ENCODE measurements at regions not wholly inside any gene's neighbourhood (a gene's known extent, or its start where the extent isn't known, plus 50 kb on each side); places are given as distances from the start of the nearest gene placed in this dataset.

DNA sequence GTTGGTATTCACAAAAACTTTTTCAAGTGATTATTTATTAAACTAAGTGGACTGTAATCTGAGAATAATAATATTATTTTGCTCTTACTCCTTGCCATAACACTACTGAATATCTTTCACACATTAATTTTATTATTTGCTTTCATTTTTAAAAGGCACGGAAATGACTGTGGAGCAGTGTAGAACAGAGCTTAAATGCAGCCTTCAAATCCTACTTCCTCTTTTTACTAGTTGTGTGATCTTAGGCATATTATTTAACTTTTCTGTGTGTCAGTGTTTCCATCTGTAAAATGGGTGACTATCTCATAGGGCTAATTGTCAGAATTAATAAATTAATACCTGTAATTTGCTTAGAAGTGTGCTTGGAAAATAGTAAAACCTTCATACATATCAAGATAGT lies 55.5 kb upstream of the SLC8A1 start:
- no peak for DNase-seq (ENCODE audit: low read depth in 2 of 2)

DNA sequence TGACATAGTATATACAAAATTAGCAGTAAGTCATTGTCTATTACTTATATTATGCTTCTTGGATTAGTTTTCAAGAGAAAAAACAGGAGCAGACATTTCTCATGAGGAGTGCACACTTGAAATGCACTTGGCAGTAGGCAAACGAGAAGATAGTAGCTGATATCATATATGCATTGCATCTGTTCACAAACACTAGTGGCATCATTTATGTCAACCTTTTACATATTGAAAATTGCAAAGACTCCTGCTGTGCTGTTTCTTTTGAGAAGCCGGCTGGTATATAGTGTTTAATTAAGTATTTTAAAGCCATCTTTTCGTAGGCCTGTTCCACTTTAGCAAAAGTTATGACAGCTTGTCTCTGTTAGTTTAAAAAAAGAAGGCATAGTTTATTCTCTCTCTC lies 58.4 kb upstream of the SLC8A1 start:
- DNase-seq (ENCODE audit: low read depth in 2 of 2): no peak

DNA sequence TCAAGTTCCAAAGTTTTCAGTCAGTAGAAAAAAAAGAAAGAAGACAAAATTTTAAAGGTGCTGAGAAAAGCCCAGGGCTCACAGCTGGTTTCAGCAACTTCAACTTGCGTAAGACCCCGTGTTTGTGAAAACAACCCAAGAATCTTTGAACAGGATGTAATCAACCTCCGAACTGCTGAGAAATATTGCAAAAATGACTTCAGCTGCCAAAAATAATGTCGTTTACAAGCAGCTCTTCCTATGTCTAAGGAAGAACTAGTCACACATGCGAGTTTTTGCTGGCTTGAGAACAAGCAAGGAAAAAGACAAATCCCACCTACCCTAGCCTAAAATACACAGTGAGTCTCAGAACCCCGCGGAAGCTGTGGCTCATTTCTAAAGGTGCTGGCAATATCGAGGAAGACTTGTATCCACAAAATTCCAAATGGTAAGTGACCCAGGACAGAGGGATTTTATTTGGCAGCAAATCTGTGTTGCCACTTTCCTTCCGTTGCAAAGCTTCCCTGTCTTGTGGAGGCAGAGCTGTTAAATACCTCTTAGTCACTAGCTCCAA lies 59.8 kb upstream of the SLC8A1 start:
- no peak for DNase-seq (ENCODE audit: low read depth in 2 of 2)

DNA sequence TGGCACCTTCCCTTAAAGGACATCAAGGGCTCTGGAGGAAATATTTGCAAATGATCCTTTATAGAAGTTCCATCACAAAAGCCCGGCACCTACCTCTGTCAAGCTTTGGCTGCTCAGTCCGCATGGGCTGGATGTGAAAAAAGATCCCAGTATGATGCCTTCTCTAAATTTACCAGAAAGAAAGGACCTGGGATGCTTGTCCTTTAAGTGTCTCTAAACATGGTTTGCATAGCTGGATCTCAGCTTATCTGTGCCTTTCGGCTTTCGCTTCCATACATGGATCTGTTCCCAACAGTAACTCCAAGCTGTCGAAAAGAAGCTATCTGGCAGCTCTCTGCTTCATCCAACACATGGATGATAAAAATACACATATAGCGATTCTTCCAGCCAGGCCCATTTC lies 60.4 kb upstream of the SLC8A1 start:
- DNase-seq (ENCODE audit: low read depth in 2 of 2): no peak

DNA sequence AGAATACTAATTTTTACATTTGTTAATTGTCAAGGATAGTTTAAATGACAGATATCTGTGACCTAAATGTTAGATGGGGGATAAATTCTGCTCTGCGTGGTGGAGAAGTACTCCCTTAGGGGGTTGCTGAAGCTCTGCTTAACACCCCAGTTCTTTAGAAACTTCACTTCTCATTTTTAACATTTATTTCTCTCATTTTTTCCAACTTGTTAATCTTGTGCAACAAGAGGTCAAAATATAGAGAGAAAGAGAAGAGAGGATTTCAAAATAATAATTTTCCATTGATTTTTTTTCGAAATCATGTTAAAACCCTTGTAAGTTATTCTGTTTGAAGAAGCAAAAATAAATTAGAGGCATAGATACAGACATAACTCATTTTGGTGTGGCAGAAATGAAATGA lies 61.3 kb upstream of the SLC8A1 start:
- no peak for DNase-seq (ENCODE audit: low read depth in 2 of 2)

DNA sequence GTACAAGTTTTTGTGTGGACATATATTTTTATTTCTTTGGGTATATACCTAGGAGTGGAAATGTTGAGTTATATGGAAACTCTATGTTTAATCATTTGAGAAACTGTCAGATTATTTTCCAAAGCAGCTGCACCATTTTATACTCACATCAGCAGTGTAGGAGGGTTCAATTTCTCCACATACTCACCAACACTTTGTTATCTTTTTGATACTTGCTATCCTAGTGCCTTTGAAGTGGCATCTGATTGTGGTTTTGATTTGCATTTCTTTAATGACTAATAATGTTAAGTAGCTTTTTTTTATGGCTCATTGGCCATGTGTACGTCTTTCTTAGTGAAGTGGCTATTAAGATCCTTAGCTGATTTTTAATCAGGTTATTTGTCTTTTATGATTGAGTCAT lies 64.7 kb upstream of the SLC8A1 start:
- no peak for DNase-seq (ENCODE audit: low read depth in 2 of 2)

DNA sequence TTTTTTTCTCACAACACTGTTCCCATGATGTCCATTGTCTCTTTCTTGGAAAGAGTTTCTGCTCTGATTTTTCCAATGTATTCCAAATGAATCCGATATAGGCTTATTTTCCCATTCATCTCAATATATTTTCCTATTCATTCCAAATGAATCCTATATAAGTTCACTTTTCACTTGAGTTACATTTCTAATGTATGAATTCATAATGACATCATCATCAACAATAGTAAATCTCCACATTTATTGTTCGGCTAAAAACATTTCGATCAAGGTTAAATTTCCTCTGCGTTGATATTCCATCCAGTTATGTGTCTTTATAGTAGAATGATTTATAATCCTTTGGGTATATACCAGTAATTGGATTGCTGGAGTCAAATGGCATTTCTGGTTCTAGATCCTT lies 76.7 kb upstream of the SLC8A1 start:
- DNase-seq (ENCODE audit: low read depth in 2 of 2): no peak

DNA sequence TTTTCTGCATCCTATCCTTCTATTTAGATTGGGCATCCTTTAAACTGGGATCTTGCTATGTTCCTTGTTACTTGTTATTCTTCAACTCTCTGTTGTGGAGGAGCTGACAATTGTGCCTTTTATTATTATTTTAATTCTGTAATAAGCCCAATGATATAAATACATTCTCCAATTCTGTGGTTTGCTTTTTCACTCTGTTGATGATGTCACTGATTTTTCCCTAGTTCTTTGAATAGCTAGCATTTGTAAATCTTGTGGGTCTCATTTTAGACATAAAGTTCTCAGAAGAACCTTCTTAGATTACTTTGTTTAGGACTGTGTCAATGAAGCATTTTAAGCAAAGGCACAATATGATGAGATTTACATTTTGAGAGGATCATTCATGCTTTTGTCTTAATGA lies 79.5 kb upstream of the SLC8A1 start:
- DNase-seq (ENCODE audit: low read depth in 2 of 2): no peak

DNA sequence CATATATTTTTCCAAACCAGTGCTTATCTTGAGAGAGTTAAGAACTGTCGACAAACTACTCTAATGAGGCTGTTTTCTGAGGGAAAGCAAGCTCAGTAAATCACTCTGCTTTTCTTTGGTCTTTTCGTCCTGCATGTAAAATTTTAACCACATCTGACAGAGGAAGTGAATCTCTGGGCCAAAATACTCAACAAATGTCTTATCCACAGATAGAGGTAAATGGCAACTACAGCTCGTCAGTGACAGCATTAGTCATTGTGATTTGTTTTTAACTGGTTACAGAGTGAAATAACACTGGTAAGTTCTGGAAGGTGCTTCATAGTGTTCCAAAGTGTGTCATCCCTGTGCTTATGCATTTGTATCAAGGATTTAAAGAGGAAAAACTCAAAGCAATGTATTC lies 82.6 kb upstream of the SLC8A1 start:
- DNase-seq (ENCODE audit: low read depth in 2 of 2): no peak

DNA sequence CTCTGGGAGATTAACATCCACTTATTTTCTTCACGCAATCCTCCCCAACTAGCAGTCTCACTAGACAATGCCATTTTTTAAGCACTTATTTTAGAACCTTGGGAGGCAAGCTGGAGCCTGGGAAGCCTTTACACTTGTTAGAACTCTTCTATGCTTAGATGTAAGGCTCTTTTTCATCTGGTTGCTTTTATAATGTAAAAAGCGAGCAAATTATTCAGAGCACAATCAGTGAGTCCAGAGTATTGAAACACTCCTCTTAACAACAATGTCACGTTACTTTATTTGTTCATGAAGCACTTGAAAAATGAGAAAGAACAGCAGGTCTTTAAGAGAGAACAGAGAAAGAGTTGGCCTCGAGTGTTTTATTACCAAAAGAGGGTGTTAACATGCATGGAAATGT lies 84.1 kb upstream of the SLC8A1 start:
- DNase-seq (ENCODE audit: low read depth in 2 of 2): no peak

DNA sequence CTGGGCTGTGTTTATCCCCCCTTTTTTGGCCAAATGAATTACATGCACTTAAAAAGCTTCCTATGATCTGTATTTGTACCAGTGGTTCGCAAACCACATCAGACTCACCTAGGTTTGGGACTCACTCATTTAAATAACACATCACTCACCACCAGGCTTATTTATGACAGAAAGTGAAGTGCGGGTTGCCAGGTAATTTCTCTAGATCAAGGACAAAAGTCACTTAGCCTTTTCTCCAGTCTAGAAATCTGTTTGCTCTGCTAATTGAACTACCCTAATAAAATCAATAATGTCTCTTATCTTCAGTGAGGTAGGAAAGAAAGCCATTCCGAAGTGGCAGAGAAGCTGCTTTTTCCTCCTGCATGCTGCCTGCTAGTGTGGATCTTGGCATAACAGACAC lies 88.1 kb upstream of the SLC8A1 start:
- DNase-seq (ENCODE audit: low read depth in 2 of 2): no peak

DNA sequence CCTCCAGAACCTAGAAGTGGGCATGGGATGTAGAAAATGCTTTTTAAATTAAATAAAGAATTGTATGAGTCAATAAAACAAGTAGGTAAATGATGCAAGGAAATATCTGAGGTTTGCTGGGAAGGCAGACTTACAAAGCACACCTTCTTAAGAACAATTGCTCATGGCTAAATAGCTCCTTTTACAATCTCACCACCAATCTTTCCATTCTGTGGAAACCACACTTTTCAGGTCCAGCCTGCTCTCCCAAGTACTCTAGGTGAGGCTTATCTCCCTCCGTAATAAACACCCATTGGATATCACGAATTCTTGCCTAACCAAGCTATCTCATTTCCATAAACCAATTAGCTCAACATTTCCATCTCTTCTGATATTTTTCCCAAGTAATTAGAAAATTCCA lies 91.5 kb upstream of the SLC8A1 start:
- DNase-seq (ENCODE audit: low read depth in 2 of 2): no peak

DNA sequence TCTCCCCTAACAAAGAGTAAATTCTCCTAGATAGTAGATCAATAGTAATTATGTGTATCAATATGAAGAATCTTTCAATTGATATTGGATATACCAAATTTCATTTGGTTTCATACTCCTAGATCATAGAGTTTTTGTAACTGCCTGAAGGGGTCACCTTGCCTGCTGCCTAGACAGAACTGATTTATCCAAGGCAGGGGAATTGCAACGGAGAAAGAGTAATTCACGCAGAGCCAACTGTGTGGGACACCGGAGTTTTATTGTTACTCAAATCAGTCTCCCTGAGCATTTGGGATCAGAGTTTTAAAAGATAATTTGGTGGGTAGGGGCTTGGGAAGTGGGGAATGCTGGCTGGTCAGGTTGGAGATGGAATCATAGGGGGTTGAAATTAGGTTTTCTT lies 92.2 kb upstream of the SLC8A1 start:
- no peak for DNase-seq (ENCODE audit: low read depth in 2 of 2)

DNA sequence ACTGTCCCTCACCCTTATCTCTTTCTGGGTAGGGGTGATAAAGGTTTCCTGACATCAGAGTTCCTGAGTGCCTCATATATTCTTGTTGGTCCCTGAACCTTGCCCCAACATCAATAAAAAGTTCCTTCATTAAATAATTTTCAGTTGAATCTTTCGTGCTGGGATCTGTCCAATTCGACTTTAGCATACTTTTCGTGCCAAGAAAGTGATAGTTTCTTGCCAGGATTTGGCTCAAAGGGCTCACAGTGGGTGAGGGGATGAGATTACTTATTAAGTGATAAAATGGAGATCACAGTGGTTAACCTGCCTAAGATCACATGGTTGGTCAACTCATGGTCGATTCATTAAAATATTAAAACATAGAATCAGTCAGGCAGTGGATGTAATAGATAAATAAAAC lies 93.8 kb upstream of the SLC8A1 start:
- no peak for DNase-seq (ENCODE audit: low read depth in 2 of 2)

DNA sequence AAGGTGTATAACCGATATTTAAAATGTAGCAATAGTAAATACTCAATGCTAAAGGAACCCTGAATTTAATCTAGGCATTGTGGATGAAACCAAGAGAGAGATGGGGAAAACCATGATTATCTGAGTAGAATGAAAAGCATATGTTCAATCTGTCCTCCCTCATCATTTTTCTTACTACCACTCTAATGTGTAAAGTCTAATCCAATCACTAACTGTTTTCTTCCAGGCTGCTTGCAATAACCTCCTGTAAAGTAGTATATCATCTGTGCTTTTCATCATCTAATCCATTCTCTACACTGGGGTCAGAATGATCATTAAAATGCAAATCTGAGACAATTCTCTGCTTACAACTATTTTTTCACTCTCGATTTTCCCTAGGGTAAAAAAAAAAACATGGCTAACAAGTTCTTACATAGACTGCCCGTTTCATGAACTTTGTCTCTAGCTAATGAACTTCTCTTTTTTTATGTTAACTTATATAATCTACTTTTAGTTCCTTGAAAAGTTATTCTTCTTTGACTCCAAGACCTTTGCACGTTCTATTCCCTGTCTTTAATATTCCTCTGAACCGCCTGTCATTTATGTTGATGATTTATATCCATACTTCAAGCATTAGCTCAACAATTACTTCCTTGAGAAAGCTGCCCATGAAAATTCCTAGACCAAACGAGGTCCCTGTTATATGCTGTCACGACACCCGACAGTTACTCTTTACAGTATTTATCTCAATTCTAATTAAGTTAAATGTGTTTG lies 94.7 kb upstream of the SLC8A1 start:
- DNase-seq (ENCODE audit: low read depth in 2 of 2): no peak

DNA sequence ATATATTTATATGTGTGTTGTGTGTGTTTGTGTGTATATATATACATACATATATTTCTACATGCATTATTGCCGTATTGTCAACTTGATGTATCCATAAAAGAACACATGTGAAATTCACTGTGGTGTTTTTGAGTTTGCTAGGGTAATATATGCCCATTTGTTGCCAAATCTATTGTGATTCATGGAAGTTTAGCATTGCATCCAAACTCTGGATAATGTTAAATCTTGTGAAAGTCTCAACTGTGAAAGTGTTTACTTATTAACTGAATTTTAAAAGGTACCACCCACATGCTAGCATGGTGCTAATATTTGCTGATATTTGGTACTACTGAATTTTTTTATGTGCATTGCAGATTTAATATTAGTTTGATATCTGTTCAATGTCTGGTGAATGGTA lies 96.6 kb upstream of the SLC8A1 start:
- DNase-seq (ENCODE audit: low read depth in 2 of 2): no peak

DNA sequence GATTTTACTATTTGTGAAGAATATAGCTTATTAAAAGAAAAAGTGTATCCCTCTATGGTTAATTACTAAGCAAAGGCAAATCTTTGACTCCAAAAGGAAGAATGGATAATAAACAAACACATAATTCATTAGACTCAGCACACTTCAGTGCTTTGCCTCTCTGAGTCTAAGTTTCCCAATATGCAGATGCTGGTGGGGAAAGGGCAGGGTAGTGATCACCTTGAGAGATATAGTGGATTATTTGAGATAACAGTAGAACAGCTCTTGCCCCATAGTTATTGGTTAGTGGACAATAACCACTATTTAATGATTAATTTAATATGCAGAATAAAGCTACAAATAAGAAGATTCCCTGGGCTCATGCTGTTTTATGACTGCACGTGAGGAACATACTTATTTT lies 98.2 kb upstream of the SLC8A1 start:
- no peak for DNase-seq (ENCODE audit: low read depth in 2 of 2)

DNA sequence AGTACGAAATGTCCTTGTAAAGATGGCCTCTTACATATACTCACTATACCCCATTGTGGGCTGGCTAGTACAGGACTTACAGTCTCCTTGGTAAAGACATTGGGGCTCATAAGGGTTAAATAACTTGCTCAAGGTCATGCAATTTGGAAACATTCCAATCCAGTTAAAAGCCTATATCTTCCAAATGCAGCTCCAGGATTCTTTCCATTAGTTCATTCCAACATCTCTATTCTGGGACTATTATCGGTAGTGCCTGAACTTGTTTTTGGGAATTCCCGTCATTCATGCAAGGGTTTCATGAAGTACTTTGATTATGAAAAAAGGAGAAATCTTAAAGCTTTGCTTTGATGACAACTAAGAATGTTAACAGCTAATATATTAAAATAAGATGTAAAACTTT lies 99.2 kb upstream of the SLC8A1 start:
- no peak for DNase-seq (ENCODE audit: low read depth in 2 of 2)

DNA sequence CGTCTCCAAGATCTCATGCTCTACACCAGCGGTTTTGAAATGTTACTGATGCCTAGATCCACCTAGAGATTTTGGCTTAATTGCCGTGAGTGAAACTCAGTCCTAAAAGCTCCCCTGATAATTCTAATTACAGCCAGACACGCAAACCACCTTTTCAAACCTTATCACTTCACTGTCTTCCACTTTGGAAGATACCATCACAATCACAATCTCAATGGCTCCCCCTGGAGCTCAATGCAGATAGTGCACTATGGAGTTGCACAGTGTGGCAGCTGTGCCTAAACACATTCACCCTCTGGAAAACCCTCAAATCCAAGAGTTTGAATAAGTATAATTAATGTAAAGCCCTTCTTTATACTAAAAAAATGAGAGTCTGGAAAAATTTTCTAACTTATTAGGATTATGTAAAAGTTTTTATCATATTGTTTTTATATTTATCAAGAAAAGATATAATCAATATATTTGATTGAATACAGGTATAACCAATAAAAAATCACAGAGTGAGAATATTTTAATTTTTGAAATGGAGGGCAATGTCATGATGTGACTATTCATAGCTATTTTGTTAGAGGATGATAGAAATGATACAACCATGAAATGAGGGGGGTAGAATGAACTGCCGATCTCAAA lies 102.9 kb upstream of the SLC8A1 start:
- DNase-seq (ENCODE audit: low read depth in 2 of 2): no peak

DNA sequence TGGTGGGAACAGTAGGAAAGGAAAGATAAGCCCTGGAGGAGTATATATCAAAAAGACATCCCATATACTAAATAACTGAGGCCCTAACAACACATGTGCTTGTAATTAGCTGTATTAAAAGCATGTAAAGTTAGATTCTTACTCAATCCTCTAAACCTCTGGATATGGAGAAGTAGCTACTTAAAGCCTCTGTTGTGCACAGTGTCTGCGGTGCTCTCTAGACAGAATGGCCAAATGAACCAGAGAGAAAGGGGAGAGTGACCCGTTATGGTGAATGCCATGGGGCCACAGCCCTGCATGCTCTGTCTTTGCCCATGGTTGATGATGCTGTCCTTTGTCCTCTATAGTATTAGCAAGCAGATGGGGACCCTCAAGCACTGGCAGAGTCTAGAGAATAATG lies 104.4 kb upstream of the SLC8A1 start:
- DNase-seq (ENCODE audit: low read depth in 2 of 2): no peak

DNA sequence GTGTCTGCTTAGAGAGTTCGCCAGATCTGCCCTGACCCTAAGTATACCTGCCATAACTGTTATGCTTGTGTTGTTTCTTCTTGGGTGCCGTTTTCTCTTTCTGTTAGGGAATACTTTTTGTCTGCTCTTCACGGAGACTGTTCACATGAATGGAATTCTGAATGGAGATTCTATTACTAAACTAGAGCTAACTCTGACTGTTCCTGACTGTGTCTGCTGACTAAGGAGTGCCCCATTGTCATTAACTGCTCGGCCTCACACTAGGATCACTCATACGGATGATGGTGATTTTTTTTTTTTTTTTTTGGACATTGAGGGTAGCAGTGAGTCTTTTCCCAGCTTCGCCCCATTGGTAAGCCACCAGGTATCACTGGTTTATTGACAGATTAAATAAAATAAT lies 104.8 kb upstream of the SLC8A1 start:
- DNase-seq (ENCODE audit: low read depth in 2 of 2): no peak

DNA sequence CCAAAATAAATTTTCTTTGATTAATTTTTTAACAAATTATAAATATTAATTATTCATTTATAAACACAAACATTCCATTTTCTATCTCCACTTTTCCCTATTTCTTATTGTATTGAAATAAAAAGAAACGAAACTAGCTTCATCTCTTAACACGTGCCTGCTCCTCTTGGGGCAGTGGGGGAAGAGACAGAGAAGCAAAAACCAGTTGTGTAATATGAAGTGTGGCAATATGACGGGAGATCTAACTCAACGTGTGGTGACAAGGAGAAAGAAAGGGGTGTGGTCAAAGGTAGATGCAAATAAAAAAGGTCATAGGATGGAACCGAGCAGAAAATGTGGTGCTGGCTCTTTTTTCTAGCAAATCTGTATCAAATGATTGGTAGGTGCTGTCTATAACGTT lies 106.9 kb upstream of the SLC8A1 start:
- DNase-seq (ENCODE audit: low read depth in 2 of 2): no peak

DNA sequence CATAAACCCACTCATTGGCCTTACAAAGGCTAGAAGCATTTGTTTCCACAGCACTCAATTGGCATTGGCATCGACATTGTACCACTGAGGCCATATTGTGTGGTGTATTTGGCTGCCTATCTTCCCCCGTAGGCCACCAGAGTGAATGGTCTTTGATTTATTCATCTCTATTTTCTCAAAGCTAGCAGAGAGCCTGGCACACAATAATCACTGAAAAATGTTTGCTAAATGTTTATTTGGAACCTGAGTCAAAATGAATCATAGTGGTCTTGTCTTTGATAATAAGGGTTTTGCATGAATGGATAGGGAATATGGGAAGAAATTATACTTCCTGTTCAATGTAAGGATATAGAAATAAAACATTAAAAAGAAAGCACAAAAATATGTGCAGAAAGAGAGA lies 107.3 kb upstream of the SLC8A1 start:
- no peak for DNase-seq (ENCODE audit: low read depth in 2 of 2)

DNA sequence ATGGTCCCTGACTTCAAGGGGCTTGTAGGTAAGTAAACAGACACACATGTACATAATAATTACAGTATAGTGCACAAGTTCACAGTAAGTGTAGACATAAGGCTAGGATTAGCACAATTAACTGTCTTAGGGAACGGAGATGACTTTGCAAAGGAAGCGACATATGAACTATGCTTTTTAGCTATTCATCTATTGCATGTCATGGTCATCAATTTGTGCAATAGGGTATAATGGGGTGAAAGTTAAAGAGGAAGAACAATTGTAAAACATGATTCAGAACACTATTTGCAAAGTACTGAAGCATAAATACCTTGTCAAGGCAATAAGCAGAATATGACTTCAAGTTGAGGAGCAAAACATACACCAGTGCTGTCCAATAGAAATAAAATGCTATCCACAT lies 112.3 kb upstream of the SLC8A1 start:
- DNase-seq (ENCODE audit: low read depth in 2 of 2): no peak
